Activated naive CD4-positive, alpha-beta T cell treated with anti-CD3 and anti-CD28 coated beads, Interleukin-2, amount 10 ng/mL, durations not matched to agents 7 days and 5 days (primary cell): ENCODE measurements at regions not wholly inside any gene's neighbourhood (a gene's known extent, or its start where the extent isn't known, plus 50 kb on each side); places are given as distances from the start of the nearest gene placed in this dataset.

Source experiments
- CTCF ChIA-PET: fragments of 350-600 bp; sonication (Branson Sonifier 250); formaldehyde crosslinking; loops from one replicate; lab custom pipeline; 2021; ENCODE audit warnings: antibody characterized with exemption; lab: Charles Lee
- DNase-seq: peaks from one replicate; pipeline ENCODE4 v3.0.0-alpha.2; 2020
- H3K27ac Mint-ChIP-seq: one replicate; pipeline ENCODE4 v1.8.0; 2021; ENCODE audit warnings: mild to moderate bottlenecking, moderate library complexity, mixed read lengths
- H3K27me3 Mint-ChIP-seq: one replicate; pipeline ENCODE4 v1.8.0; 2021; ENCODE audit warnings: mild to moderate bottlenecking, mixed read lengths
- H3K36me3 Mint-ChIP-seq: one replicate; pipeline ENCODE4 v1.8.0; 2021; ENCODE audit warnings: mixed read lengths
- H3K4me1 Mint-ChIP-seq: one replicate; pipeline ENCODE4 v1.8.0; 2021; ENCODE audit warnings: mixed read lengths
- H3K4me3 Mint-ChIP-seq: one replicate; pipeline ENCODE4 v1.8.0; 2021; ENCODE audit warnings: mild to moderate bottlenecking, moderate library complexity, mixed read lengths
- H3K9me3 Mint-ChIP-seq: one replicate; pipeline ENCODE4 v1.8.0; 2021; ENCODE audit warnings: mixed read lengths

DNA sequence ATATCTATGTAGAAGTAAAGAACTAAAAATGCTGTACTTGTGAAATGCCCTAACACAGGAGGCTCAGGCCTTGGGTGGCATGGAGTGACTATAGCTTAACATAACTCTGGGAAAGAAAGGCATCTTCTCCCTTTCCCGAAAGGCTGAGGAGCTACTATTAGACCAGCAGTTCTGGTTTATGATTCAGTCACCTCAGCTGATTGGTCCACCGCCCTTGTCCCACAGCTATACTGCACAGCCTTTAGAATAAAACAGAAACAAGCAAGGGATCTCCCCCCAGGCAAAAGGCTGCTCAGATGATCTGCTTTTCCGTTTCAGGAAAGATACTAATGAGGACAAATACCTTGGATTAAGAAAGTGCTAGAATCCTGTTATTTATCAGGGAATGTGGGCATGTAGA lies 171.3 kb downstream of the SNCA start:
- no peak overlapping the region for H3K4me3 Mint-ChIP-seq
- no peaks in the 10 kb centered on the region for H3K9me3 Mint-ChIP-seq
- peaks cover 30% of the 10 kb centered on the region for H3K27me3 Mint-ChIP-seq
- H3K4me1 Mint-ChIP-seq: no peaks in the 10 kb centered on the region
- H3K27ac Mint-ChIP-seq: no peak overlapping the region
- H3K36me3 Mint-ChIP-seq: no peaks in the 10 kb centered on the region
- DNase-seq: no peak
- CTCF ChIA-PET: interaction anchor here (1.0 kb wide), 1 partner anchor 14 kb away, joined by 3 read pairs; no protein-coding TSS in a partner anchor

- H3K4me1 Mint-ChIP-seq: no peaks in the 10 kb centered on the region
- H3K4me3 Mint-ChIP-seq: no peak overlapping the region
- DNase-seq: no peak
- H3K36me3 Mint-ChIP-seq: no peaks in the 10 kb centered on the region
- no peaks in the 10 kb centered on the region for H3K9me3 Mint-ChIP-seq
- peaks cover 25% of the 10 kb centered on the region for H3K27me3 Mint-ChIP-seq
- CTCF ChIA-PET: interaction anchor here (1.0 kb wide), 1 partner anchor 15 kb away, joined by 3 read pairs; no protein-coding TSS in a partner anchor
- no peak overlapping the region for H3K27ac Mint-ChIP-seq
These were observed 172.4 kb downstream of the SNCA start for GRCh38 chr4:89664521-89664920.

GRCh38 chr4:89661173-89661899 lies 175.6 kb downstream of the SNCA start:
- H3K4me3 Mint-ChIP-seq: no peak overlapping the region
- no peaks in the 10 kb centered on the region for H3K36me3 Mint-ChIP-seq
- H3K9me3 Mint-ChIP-seq: no peaks in the 10 kb centered on the region
- DNase-seq: no peak
- H3K27ac Mint-ChIP-seq: no peak overlapping the region
- CTCF ChIA-PET: no interaction called here
- peaks cover 5% of the 10 kb centered on the region for H3K4me1 Mint-ChIP-seq
- peaks cover 29% of the 10 kb centered on the region for H3K27me3 Mint-ChIP-seq

GRCh38 chr4:89660444-89661172 lies 176.4 kb downstream of the SNCA start:
- peaks cover 5% of the 10 kb centered on the region for H3K4me1 Mint-ChIP-seq
- no peak overlapping the region for H3K4me3 Mint-ChIP-seq
- CTCF ChIA-PET: no interaction called here
- H3K36me3 Mint-ChIP-seq: no peaks in the 10 kb centered on the region
- DNase-seq: no peak
- H3K27ac Mint-ChIP-seq: no peak overlapping the region
- peaks cover 29% of the 10 kb centered on the region for H3K27me3 Mint-ChIP-seq
- no peaks in the 10 kb centered on the region for H3K9me3 Mint-ChIP-seq

DNA sequence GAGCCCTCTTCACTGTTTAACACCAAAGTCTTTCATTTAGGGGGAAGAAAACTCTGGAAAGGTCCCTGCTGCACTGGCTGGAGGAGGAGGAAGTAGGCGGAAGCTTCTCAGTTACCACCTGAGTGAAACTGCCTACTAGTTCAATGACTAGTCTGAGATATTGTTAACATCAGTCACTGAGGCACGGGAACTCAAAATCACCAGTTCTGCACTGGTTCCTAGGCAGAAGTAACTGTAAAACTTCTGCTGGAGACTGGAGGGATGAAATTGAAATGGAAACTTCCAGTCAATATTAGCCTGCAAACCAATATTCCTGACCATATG lies 178.3 kb downstream of the SNCA start:
- no peak for DNase-seq
- H3K27ac Mint-ChIP-seq: no peak overlapping the region
- no peaks in the 10 kb centered on the region for H3K9me3 Mint-ChIP-seq
- H3K4me1 Mint-ChIP-seq: peaks cover 5% of the 10 kb centered on the region
- CTCF ChIA-PET: interaction anchor here (0.9 to 1.7 kb wide), 3 partner anchors 72 to 359 kb away, joined by 3 to 4 read pairs (median 3); no protein-coding TSS in a partner anchor
- H3K27me3 Mint-ChIP-seq: peaks cover 26% of the 10 kb centered on the region
- H3K36me3 Mint-ChIP-seq: no peaks in the 10 kb centered on the region
- H3K4me3 Mint-ChIP-seq: no peak overlapping the region

DNA sequence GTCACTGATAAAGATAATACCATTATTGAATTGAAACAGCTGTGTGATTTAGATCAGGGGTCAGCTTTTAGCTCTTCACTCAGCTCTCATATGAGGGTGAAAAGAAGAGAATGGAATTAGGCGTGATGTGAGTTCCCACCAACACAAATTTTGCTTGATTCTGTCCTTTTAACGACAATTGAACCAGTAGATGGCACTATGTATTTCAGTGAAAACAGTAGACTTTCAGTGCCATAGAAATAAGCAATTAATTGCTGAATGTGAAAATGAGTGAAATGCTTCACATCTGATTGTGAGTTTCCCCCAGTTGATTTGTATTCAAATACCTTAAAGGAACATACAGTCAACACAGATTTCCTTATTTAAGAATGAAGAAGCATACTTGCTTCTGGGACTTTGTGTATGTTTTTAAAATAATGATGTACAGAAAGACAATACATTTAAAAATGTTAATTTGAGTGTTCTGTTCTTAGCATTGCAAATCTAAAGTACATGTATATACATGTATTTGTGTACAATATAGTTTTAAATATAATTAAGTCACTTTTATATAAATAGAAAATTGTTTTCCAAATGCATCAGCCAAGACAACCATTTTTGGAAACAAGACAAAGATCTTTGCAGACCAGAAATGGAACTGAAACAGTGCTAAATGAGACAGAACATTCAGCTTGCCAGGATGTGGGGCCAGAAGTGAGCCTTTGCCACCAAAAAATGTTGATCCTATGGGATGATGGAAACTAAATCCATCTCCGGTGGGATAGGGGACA lies 178.8 kb downstream of the SNCA start:
- CTCF ChIA-PET: interaction anchor here (0.6 to 1.7 kb wide), 7 partner anchors 22 to 1224 kb away, joined by 3 to 4 read pairs (median 3); no protein-coding TSS in a partner anchor
- Mint-ChIP-seq H3K27me3 (peaks cover 23% of the 10 kb centered on the region), H3K36me3 (no peaks in the 10 kb centered on the region), H3K9me3 (no peaks in the 10 kb centered on the region), H3K4me1 (peaks cover 5% of the 10 kb centered on the region), H3K27ac (no peak overlapping the region), H3K4me3 (no peak overlapping the region)
- DNase-seq: no peak

- no peak overlapping the region for H3K27ac Mint-ChIP-seq
- peaks cover 2% of the 10 kb centered on the region for H3K4me1 Mint-ChIP-seq
- H3K9me3 Mint-ChIP-seq: no peaks in the 10 kb centered on the region
- CTCF ChIA-PET: interaction anchor here (1.4 kb wide), 1 partner anchor 11 kb away, joined by 3 read pairs; no protein-coding TSS in a partner anchor
- H3K36me3 Mint-ChIP-seq: no peaks in the 10 kb centered on the region
- peaks cover 7% of the 10 kb centered on the region for H3K27me3 Mint-ChIP-seq
- H3K4me3 Mint-ChIP-seq: no peak overlapping the region
- DNase-seq: no peak
These were observed 183.9 kb downstream of the SNCA start for GRCh38 chr4:89653012-89653411.

DNA sequence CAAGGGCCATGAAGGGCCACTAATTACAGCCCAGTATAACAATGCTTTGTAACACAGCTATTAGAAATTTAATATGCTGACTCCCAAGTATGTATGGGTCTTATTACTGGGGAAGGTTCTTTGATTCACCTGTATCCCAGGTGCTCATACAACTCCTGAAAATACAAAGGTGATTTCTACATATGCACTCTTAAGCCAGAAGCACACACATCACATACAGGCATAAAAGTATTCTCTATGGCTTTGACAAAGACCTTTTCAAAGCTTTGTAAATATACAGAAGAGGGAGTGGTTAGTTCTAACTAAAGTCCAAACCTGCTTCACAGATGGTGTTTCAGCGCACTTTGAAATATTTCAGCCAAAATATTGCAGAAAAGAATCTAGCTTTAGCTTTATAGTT lies 191.5 kb downstream of the SNCA start:
- H3K4me1 Mint-ChIP-seq: peaks cover 2% of the 10 kb centered on the region
- CTCF ChIA-PET: no interaction called here
- no peak overlapping the region for H3K27ac Mint-ChIP-seq
- no peak overlapping the region for H3K4me3 Mint-ChIP-seq
- no peaks in the 10 kb centered on the region for H3K9me3 Mint-ChIP-seq
- no peak for DNase-seq
- H3K27me3 Mint-ChIP-seq: peaks cover 21% of the 10 kb centered on the region
- H3K36me3 Mint-ChIP-seq: no peaks in the 10 kb centered on the region

GRCh38 chr4:89641367-89641687 lies 195.6 kb downstream of the SNCA start:
- no peak overlapping the region for H3K4me3 Mint-ChIP-seq
- H3K36me3 Mint-ChIP-seq: no peaks in the 10 kb centered on the region
- CTCF ChIA-PET: interaction anchor here (1.1 to 1.5 kb wide), 3 partner anchors 10 to 159 kb away, joined by 3 to 4 read pairs (median 3); no protein-coding TSS in a partner anchor
- no peak overlapping the region for H3K27ac Mint-ChIP-seq
- peaks cover 2% of the 10 kb centered on the region for H3K4me1 Mint-ChIP-seq
- H3K9me3 Mint-ChIP-seq: no peaks in the 10 kb centered on the region
- no peak for DNase-seq
- peaks cover 23% of the 10 kb centered on the region for H3K27me3 Mint-ChIP-seq

GRCh38 chr4:89640620-89641366 lies 196.2 kb downstream of the SNCA start:
- Mint-ChIP-seq H3K27ac (no peak overlapping the region), H3K4me1 (peaks cover 2% of the 10 kb centered on the region), H3K36me3 (no peaks in the 10 kb centered on the region), H3K27me3 (peaks cover 23% of the 10 kb centered on the region), H3K9me3 (no peaks in the 10 kb centered on the region), H3K4me3 (no peak overlapping the region)
- DNase-seq: peak; percentile 24
- CTCF ChIA-PET: interaction anchor here (1.3 to 1.5 kb wide), 2 partner anchors 10 to 159 kb away, joined by 3 to 4 read pairs; no protein-coding TSS in a partner anchor

GRCh38 chr4:89639395-89639794 lies 197.6 kb downstream of the SNCA start:
- DNase-seq: no peak
- Mint-ChIP-seq H3K36me3 (no peaks in the 10 kb centered on the region), H3K4me3 (no peak overlapping the region), H3K4me1 (peaks cover 2% of the 10 kb centered on the region), H3K27me3 (peaks cover 17% of the 10 kb centered on the region), H3K9me3 (no peaks in the 10 kb centered on the region), H3K27ac (no peak overlapping the region)
- CTCF ChIA-PET: no interaction called here

- Mint-ChIP-seq H3K4me3 (no peak overlapping the region), H3K4me1 (peaks cover 15% of the 10 kb centered on the region), H3K36me3 (peaks cover 6% of the 10 kb centered on the region), H3K27ac (no peak overlapping the region), H3K9me3 (no peaks in the 10 kb centered on the region), H3K27me3 (peaks cover 18% of the 10 kb centered on the region)
- no peak for DNase-seq
- CTCF ChIA-PET: interaction anchor here (1.6 kb wide), 1 partner anchor 14 kb away, joined by 4 read pairs; no protein-coding TSS in a partner anchor
These were observed 211.2 kb downstream of the SNCA start for GRCh38 chr4:89625599-89626293.
